ENCODE measurements at regions not wholly inside any gene's neighbourhood (a gene's known extent, or its start where the extent isn't known, plus 50 kb on each side); places are given as distances from the start of the nearest gene placed in this dataset.

DNA sequence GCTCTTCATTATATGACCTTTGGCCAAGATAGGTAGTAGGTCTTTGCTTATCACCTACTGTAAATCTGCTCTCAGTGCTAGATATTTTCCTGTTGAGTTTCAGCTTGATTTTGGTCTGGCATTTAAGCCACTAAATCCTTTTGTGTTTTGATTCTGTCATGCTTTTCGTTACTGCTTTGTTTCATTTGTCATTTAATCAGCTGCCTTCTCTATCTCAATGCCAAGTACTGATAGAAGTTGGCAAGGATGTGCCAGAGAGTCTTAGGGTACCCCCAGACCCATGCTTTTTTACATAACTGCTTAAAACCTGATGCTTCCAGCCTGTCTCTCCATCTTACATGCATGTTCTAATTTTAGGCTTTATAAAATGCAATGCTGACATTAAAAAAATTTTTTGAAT is 300.1 kb upstream of the SASH1 start:
- TF ChIP-seq POLR2AphosphoS5 (IDR thresholded peaks at IDR 0.05; ENCODE audit: low read depth, low read length) = no peak
- TF ChIP-seq, protein P1, sequence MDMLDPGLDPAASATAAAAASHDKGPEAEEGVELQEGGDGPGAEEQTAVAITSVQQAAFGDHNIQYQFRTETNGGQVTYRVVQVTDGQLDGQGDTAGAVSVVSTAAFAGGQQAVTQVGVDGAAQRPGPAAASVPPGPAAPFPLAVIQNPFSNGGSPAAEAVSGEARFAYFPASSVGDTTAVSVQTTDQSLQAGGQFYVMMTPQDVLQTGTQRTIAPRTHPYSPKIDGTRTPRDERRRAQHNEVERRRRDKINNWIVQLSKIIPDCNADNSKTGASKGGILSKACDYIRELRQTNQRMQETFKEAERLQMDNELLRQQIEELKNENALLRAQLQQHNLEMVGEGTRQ (IDR thresholded peaks at IDR 0.05; ENCODE audit: low read length) = no peak
- TF ChIP-seq RFX5 (IDR thresholded peaks at IDR 0.05; ENCODE audit: borderline replicate concordance, low read depth, low read length) = no peak
- TF ChIP-seq CBX8 (IDR thresholded peaks at IDR 0.05; ENCODE audit: borderline replicate concordance, low read depth, low read length) = no peak
- TF ChIP-seq, protein P2, sequence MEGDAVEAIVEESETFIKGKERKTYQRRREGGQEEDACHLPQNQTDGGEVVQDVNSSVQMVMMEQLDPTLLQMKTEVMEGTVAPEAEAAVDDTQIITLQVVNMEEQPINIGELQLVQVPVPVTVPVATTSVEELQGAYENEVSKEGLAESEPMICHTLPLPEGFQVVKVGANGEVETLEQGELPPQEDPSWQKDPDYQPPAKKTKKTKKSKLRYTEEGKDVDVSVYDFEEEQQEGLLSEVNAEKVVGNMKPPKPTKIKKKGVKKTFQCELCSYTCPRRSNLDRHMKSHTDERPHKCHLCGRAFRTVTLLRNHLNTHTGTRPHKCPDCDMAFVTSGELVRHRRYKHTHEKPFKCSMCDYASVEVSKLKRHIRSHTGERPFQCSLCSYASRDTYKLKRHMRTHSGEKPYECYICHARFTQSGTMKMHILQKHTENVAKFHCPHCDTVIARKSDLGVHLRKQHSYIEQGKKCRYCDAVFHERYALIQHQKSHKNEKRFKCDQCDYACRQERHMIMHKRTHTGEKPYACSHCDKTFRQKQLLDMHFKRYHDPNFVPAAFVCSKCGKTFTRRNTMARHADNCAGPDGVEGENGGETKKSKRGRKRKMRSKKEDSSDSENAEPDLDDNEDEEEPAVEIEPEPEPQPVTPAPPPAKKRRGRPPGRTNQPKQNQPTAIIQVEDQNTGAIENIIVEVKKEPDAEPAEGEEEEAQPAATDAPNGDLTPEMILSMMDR (IDR thresholded peaks at IDR 0.05; ENCODE audit: control extremely low read depth in 1 of 3, insufficient read depth in 1 of 3, low read depth in 1 of 3, low read length in 3 of 3) = no peak
- no peak for TF ChIP-seq RNF2 (IDR thresholded peaks at IDR 0.05; ENCODE audit: borderline replicate concordance, low read depth, low read length, missing control alignments, poor library complexity, severe bottlenecking)
- no peak for TF ChIP-seq SIN3A (conservative IDR thresholded peaks at IDR 0.05 in 1 of 2, IDR thresholded peaks at IDR 0.05 in 1 of 2; ENCODE audit: low read depth in 1 of 2, low read length in 2 of 2)
- no peak for TF ChIP-seq ASH2L (IDR thresholded peaks at IDR 0.05; ENCODE audit: low read length)
- TF ChIP-seq MAFK (IDR thresholded peaks at IDR 0.05; ENCODE audit: low read depth, low read length) = no peak
- TF ChIP-seq TCF12 (IDR thresholded peaks at IDR 0.05; ENCODE audit: low read depth, low read length) = no peak
- TF ChIP-seq CEBPB (IDR thresholded peaks at IDR 0.05; ENCODE audit: low read depth, low read length) = no peak
- TF ChIP-seq SRF (IDR thresholded peaks at IDR 0.05; ENCODE audit: low read depth, low read length) = no peak
- TF ChIP-seq TEAD4 (IDR thresholded peaks at IDR 0.05; ENCODE audit: low read depth, low read length) = no peak

Data from H1 (cell line).